T47D (cell line): ENCODE measurements at regions not wholly inside any gene's neighbourhood (a gene's known extent, or its start where the extent isn't known, plus 50 kb on each side); places are given as distances from the start of the nearest gene placed in this dataset.

ENCODE experiments used
- DNase-seq, 2 experiments: peaks; one replicate each; pipeline versions ENCODE4 v3.0.0 to v3.0.0-alpha.2; 2011 to 2012; ENCODE audit warnings: low read depth in 1 of 2, low spot score in 1 of 2
- JUND ChIP-seq: IDR thresholded peaks from 2 replicates; pipeline ENCODE4 v1.6.1; 2012; ENCODE audit warnings: low read depth
- in situ Hi-C: cut with HindIII; loops from 2 replicates; pipeline ENCODE4 v1.10.0; 2016; ENCODE audit warnings: low sequenced_read_pairs, low pct_unique_long_range_greater_than_20kb

- no peak for TF ChIP-seq JUND
- in situ Hi-C loops, result no loop called here
- no peak for DNase-seq
Observed at GRCh38 chr2:172181840-172182239, 79.1 kb upstream of the DLX2 start.

- in situ Hi-C loops, result no loop called here
- no peak for DNase-seq
- no peak for TF ChIP-seq JUND
Observed at GRCh38 chr2:172182624-172183023, 79.9 kb upstream of the DLX2 start.

DNA sequence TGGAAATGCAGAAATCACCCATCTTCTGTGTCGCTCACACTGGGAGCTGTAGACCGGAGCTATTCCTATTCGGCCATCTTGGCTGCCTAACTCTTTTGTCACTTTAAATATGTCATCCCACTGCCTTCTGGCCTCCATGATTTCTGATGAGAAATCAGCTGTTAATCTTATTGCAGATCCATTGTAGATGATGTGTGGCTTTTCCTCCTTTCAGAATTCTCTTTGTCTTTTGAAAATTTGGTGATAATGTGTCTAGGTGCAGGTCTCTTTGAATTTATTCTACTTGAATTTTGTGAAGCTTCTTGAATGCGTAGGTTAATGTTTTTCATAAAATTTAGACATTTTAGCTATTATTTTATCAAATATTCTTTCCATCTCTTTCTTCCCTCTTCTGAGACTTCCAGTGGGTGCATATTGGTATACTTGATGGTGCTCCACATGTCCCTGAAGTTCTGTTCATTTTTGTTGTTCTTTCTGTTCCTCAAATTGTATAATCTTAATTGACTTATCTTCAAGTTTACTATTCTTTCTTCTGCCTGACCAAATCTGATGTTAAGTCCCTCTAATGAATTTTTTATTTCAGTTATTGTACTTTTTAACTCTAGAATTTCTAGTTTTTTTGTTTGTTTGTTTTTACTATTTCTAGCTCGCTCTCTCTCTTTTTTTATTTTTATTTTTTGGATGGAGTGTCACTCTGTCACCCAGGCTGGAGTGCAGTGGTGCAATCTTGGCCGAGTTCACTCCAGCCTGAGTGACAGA, 90.8 kb upstream of the DLX2 start:
- in situ Hi-C loops, result no loop called here
- no peak for TF ChIP-seq JUND
- DNase-seq, result no peak

GRCh38 chr2:172195836-172196376, 93.2 kb upstream of the DLX2 start:
- in situ Hi-C loops, result no loop called here
- DNase-seq, result no peak
- TF ChIP-seq JUND, result no peak

- no peak for TF ChIP-seq JUND
- no peak for DNase-seq
- in situ Hi-C loops, result no loop called here
Observed at GRCh38 chr2:172196768-172197431, 94.2 kb upstream of the DLX2 start.

DNA sequence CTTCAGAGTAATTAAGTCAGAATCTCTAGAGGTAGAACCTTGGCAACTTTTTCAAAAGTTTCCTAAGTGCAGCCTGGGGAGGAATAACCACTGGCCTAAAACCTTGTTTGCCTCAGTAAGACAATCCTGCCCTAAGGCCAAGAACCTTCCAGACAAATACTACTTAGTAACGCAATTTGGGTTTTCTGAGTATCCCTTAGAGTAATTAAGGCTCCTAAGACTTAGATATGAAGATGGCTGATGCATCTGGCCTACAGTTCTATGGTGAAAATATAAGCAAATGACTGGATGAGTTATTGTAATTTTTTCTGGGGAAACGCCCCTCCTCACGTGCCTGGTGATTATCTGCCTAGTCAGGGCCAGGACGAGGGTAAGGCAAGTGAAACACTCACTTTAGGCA, 95.7 kb upstream of the DLX2 start:
- in situ Hi-C loops, result no loop called here
- no peak for TF ChIP-seq JUND
- DNase-seq, result no peak

- in situ Hi-C loops, result no loop called here
- TF ChIP-seq JUND, result no peak
- DNase-seq, result no peak
Observed at GRCh38 chr2:172198908-172199307, 96.2 kb upstream of the DLX2 start.

- TF ChIP-seq JUND, result no peak
- in situ Hi-C loops, result no loop called here
- DNase-seq, result peak in 1 of 2 experiments; percentile 7
Observed at GRCh38 chr2:172200495-172201085, 97.9 kb upstream of the DLX2 start.

DNA sequence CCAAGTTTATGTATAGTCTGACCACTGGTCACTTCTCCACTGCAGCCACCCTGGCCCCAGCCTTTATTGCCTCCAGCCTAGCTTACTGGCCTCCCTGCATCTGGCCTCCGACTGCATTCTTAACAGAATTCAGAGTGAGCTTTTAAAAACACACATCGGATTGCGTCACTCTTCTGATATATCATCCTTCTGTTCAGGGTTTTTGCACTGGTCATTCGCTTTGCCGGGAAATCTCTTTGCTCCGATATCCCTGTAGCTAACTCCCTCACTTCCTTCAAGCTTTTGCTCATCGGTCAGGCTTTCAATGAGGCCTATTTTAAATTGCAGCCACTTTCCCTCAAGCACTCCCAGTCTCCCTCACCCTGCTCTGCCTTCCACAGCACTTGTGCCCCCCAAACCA, 101.6 kb upstream of the DLX2 start:
- in situ Hi-C loops, result no loop called here
- TF ChIP-seq JUND, result no peak

DNA sequence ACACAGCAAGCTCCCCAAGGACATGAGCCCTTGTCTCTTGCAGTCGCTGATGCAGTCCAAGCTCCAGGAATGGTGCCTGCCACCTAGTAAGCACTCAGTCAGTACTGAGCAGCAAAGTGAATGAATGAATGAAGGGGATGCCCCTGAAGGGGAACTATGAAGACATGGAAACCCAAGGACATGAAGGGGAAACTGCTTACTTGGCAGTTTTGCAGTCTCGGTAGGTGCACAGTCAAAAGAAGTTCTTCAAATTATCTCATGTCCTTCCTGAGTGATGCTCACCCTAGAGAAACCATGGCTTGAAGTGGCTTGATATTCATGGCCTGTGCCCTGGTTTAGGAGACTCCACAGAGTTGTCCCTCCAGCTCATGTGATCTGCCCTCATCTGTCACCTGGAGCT, 102.1 kb upstream of the DLX2 start:
- no peak for DNase-seq
- in situ Hi-C loops, result no loop called here
- no peak for TF ChIP-seq JUND

More for the DNA sequence above, 101.6 kb upstream of the DLX2 start:
- DNase-seq, result no peak

GRCh38 chr2:172205292-172205691, 102.6 kb upstream of the DLX2 start:
- TF ChIP-seq JUND, result no peak
- DNase-seq, result no peak
- in situ Hi-C loops, result no loop called here

DNA sequence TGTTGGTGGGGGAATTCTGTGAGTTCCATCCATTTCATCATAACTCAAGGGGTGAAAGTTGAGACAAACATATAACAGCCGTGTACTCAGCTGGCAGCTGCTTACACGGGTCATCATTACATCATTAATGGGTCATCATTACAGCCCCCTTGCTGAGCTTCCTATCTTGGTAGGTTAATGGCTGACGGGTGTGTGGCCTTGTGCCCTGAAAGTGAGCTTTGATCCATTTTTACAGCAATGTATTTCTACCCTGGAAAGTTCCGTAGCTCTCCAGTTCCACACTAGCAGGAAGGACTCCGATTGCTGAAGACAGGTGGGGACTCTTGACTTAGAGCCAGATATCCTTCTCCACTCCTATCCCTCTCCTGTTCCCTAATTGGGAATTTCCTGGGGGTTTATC, 105.2 kb upstream of the DLX2 start:
- DNase-seq, result no peak
- in situ Hi-C loops, result no loop called here
- TF ChIP-seq JUND, result no peak

DNA sequence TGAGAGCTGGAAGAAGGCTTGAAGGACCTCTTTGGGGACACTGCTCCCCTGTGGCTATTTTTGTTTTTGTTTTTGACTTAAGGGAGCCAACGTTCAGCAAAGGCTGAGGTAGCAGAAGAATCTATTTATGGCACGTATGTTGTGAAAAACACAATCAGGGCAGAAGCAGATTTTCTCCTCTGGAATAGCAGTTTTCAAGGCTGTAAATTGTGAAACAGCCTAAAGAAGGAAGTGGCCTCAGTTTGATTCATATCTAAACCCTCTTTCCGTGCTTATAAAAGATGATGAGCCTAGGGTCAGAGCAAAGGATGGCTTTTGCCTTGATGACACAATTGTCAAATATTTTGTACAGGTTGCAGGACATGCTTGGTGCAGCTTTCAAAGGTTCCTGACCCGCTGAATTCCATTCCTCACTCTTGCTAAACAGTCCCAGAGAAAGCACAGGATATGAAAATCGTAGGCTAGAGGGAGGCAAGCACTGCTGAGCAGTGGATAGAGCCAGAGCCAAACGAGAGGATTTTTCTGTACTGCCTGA, 106.2 kb upstream of the DLX2 start:
- no peak for TF ChIP-seq JUND
- no peak for DNase-seq
- in situ Hi-C loops, result no loop called here
